Left ventricle myocardium inferior (tissue), 1 donor: ENCODE measurements at regions not wholly inside any gene's neighbourhood (a gene's known extent, or its start where the extent isn't known, plus 50 kb on each side); places are given as distances from the start of the nearest gene placed in this dataset.

Source experiments
- DNase-seq: peaks from one replicate; pipeline ENCODE4 v3.0.0-alpha.2; 2020
- H3K27ac ChIP-seq: fragments of 200-600 bp; replicated peaks from 2 replicates; pipeline ENCODE4 v1.8.0; 2021
- H3K27me3 ChIP-seq: fragments of 200-600 bp; 2 replicates; pipeline ENCODE4 v1.8.0; 2021; ENCODE audit warnings: low read depth
- H3K36me3 ChIP-seq: fragments of 200-600 bp; 2 replicates; pipeline ENCODE4 v1.8.0; 2021
- H3K4me1 ChIP-seq: fragments of 200-600 bp; 2 replicates; pipeline ENCODE4 v1.8.0; 2021
- H3K4me3 ChIP-seq: fragments of 200-600 bp; 2 replicates; pipeline ENCODE4 v1.8.0; 2021; ENCODE audit warnings: mild to moderate bottlenecking, moderate library complexity
- H3K9me3 ChIP-seq: fragments of 200-600 bp; replicated peaks from 2 replicates; pipeline ENCODE4 v1.8.0; 2021
- CTCF ChIP-seq: fragments of 200-600 bp; IDR thresholded peaks from 2 replicates; pipeline ENCODE4 v1.8.0; 2021; ENCODE audit warnings: antibody characterized with exemption, mild to moderate bottlenecking, borderline replicate concordance
- intact Hi-C: fragments of 100-400 bp; cut with micrococcal nuclease; formaldehyde crosslinking; loops from one replicate; pipeline ENCODE4 v1.11.0; 2022
- donor health status: DM: no; HTN: yes; CAD: no; lungs with severe emphysema.

DNA sequence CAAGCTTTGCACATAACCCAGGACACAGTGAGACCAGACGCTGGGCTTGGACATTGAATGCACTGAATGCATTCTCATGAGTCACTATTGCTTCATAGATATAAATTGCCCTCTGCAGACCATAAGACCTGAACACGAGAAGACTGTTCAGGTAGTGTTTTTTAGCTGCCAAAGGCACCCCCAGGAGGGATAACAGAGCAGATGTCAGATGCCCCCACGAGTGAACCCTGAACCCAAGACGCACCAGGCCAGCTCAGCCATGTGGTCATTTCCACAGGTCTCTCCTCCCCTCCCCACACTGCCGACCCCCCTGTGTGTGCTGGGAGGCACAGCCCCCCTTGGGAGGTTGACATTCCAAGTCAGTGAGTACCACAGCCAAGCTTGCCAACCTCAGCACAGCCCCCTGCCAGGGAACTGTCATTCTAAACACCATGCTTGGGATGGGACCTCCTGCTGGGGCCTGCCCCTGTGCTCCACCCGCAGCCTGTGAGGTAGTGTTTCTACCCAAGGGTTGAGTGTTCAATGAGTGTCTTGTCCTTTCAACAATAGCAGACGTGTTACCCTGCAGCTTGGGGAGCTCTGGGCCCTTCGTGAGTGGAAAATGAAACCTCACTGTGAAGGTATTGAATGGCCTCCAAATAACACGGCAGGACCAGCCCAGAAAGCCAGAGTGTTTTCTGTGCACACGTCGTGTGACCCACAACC, 68.2 kb downstream of the PSMG1 start:
- no peak for DNase-seq
- Histone ChIP-seq H3K4me3 (no peak overlapping the region), H3K9me3 (no peaks in the 10 kb centered on the region), H3K36me3 (no peaks in the 10 kb centered on the region), H3K27me3 (no peaks in the 10 kb centered on the region), H3K4me1 (peaks cover 17% of the 10 kb centered on the region), H3K27ac (no peak overlapping the region)
- no peak for TF ChIP-seq CTCF
- intact Hi-C loops = no loop called here

DNA sequence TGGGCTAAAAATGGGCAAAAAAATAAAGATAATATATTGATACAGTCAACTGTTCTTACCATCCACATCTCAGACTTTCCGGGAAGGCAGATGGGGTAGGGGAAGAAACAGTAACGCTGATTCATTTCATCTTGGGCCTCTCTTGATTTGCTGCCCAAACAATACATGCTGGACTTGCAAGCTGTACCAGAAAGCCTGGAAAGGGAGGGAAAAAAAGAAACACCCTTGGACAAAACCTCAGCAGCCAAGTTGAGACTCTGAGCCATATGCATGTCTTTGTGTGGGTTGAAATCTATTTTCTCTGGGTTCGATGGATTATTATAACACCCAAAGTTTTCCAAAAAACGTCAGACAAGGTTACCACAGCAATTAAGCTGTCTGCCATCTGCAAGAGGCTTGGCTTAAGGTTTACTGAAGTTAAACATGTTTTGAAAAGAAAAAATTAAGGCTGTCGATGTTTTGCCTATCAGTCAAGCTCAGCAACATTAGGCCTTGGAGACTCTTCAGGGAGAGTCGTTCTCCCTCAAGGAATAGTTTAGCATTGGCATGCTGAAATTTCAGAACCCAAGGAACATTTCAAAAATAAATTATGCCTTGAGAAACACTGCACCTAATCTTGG, 71.2 kb downstream of the PSMG1 start:
- DNase-seq = no peak
- H3K27ac ChIP-seq = no peak overlapping the region
- no peak for TF ChIP-seq CTCF
- no peaks in the 10 kb centered on the region for H3K36me3 ChIP-seq
- intact Hi-C loops = no loop called here
- H3K27me3 ChIP-seq = no peaks in the 10 kb centered on the region
- no peaks in the 10 kb centered on the region for H3K9me3 ChIP-seq
- no peak overlapping the region for H3K4me3 ChIP-seq
- peaks cover 10% of the 10 kb centered on the region for H3K4me1 ChIP-seq

- Histone ChIP-seq H3K4me3 (no peak overlapping the region), H3K9me3 (no peaks in the 10 kb centered on the region), H3K27ac (no peak overlapping the region), H3K27me3 (no peaks in the 10 kb centered on the region), H3K4me1 (peaks cover 15% of the 10 kb centered on the region), H3K36me3 (no peaks in the 10 kb centered on the region)
- no peak for TF ChIP-seq CTCF
- DNase-seq = no peak
- intact Hi-C loops = no loop called here
Observed at GRCh38 chr21:39110431-39110830, 72.8 kb downstream of the PSMG1 start.

GRCh38 chr21:39109596-39110210, 73.5 kb downstream of the PSMG1 start:
- intact Hi-C loops = no loop called here
- Histone ChIP-seq H3K4me3 (no peak overlapping the region), H3K27me3 (no peaks in the 10 kb centered on the region), H3K36me3 (no peaks in the 10 kb centered on the region), H3K27ac (no peak overlapping the region), H3K9me3 (no peaks in the 10 kb centered on the region), H3K4me1 (peaks cover 23% of the 10 kb centered on the region)
- TF ChIP-seq CTCF = no peak
- DNase-seq = no peak

GRCh38 chr21:39109163-39109530, 74.1 kb downstream of the PSMG1 start:
- Histone ChIP-seq H3K4me1 (peaks cover 28% of the 10 kb centered on the region), H3K27ac (no peak overlapping the region), H3K36me3 (no peaks in the 10 kb centered on the region), H3K4me3 (no peak overlapping the region), H3K27me3 (no peaks in the 10 kb centered on the region), H3K9me3 (no peaks in the 10 kb centered on the region)
- TF ChIP-seq CTCF = no peak
- no peak for DNase-seq
- intact Hi-C loops = no loop called here
